Amniotic epithelial cell (primary cell): ENCODE measurements at regions not wholly inside any gene's neighbourhood (a gene's known extent, or its start where the extent isn't known, plus 50 kb on each side); places are given as distances from the start of the nearest gene placed in this dataset.

Experiments used
- DNase-seq: peaks from one replicate; pipeline ENCODE4 v3.0.0-alpha.2; 2010; ENCODE audit warnings: low read depth

GRCh38 chr14:22513066-22513812, 75.8 kb downstream of the DAD1 start:
- no peak for DNase-seq

- DNase-seq, result no peak
Observed at GRCh38 chr14:22512106-22512814, 76.8 kb downstream of the DAD1 start.

- DNase-seq, result no peak
Observed at GRCh38 chr14:22510527-22511110, 78.4 kb downstream of the DAD1 start.

GRCh38 chr14:22509751-22510300, 79.2 kb downstream of the DAD1 start:
- no peak for DNase-seq

- DNase-seq, result no peak
Observed at GRCh38 chr14:22509036-22509709, 79.9 kb downstream of the DAD1 start.

- no peak for DNase-seq
Observed at GRCh38 chr14:22508662-22509035, 80.4 kb downstream of the DAD1 start.

GRCh38 chr14:22508150-22508457, 80.9 kb downstream of the DAD1 start:
- DNase-seq, result no peak

GRCh38 chr14:22506778-22507351, 82.2 kb downstream of the DAD1 start:
- DNase-seq, result no peak

- no peak for DNase-seq
Observed at GRCh38 chr14:22506378-22506710, 82.7 kb downstream of the DAD1 start.

- DNase-seq, result no peak
Observed at GRCh38 chr14:22505697-22506377, 83.2 kb downstream of the DAD1 start.

- no peak for DNase-seq
Observed at GRCh38 chr14:22505309-22505696, 83.7 kb downstream of the DAD1 start.

GRCh38 chr14:22502551-22502950, 86.5 kb downstream of the DAD1 start:
- DNase-seq, result no peak

GRCh38 chr14:22502007-22502406, 87.0 kb downstream of the DAD1 start:
- DNase-seq, result no peak

- DNase-seq, result no peak
Observed at GRCh38 chr14:22500954-22501726, 87.9 kb downstream of the DAD1 start.

- DNase-seq, result no peak
Observed at GRCh38 chr14:22500525-22500924, 88.5 kb downstream of the DAD1 start.

- no peak for DNase-seq
Observed at GRCh38 chr14:22497671-22498093, 91.3 kb downstream of the DAD1 start.

- DNase-seq, result no peak
Observed at GRCh38 chr14:22497144-22497423, 91.9 kb downstream of the DAD1 start.

- no peak for DNase-seq
Observed at GRCh38 chr14:22494486-22495135, 94.4 kb downstream of the DAD1 start.

- no peak for DNase-seq
Observed at GRCh38 chr14:22493753-22494152, 95.3 kb downstream of the DAD1 start.

- DNase-seq, result no peak
Observed at GRCh38 chr14:22492622-22493542, 96.1 kb downstream of the DAD1 start.
